ENCODE measurements at regions not wholly inside any gene's neighbourhood (a gene's known extent, or its start where the extent isn't known, plus 50 kb on each side); places are given as distances from the start of the nearest gene placed in this dataset.
"Not testable (repeated sequence)": the region's sequence is repeated elsewhere in the genome, so short reads cannot be mapped to it uniquely, and the experiment has no call there.

DNA sequence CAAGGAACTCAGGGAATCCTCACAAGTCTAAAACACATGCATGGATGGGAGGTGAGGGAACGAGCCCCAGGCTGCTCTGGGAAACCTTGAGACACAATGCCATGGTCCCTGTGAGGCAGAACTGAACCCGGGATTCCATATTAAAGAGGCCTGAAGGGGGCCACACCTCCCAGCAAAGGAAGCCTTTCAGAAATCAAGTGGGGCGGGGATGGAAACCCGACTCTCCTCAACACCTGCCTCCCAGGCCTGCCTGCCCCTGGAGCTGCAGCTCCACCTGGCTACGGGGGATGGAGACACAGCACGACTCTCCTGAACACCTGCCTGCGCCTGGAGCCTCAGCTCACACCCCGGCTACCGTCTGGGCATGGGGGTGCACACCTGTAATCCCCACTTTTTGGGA is 77.8 kb upstream of the LPCAT1 start:
- not testable (repeated sequence) for H3K4me3 ChIP-seq (ENCODE audit: low read depth, low read length); DNase-seq (ENCODE audit: low read depth)

GRCh38 chr5:1598950-1599737 is 75.4 kb upstream of the LPCAT1 start:
- not testable (repeated sequence) for H3K4me3 ChIP-seq (ENCODE audit: low read depth, low read length); DNase-seq (ENCODE audit: low read depth)

More for the DNA sequence above, 77.8 kb upstream of the LPCAT1 start:
- TF ChIP-seq, protein P1, sequence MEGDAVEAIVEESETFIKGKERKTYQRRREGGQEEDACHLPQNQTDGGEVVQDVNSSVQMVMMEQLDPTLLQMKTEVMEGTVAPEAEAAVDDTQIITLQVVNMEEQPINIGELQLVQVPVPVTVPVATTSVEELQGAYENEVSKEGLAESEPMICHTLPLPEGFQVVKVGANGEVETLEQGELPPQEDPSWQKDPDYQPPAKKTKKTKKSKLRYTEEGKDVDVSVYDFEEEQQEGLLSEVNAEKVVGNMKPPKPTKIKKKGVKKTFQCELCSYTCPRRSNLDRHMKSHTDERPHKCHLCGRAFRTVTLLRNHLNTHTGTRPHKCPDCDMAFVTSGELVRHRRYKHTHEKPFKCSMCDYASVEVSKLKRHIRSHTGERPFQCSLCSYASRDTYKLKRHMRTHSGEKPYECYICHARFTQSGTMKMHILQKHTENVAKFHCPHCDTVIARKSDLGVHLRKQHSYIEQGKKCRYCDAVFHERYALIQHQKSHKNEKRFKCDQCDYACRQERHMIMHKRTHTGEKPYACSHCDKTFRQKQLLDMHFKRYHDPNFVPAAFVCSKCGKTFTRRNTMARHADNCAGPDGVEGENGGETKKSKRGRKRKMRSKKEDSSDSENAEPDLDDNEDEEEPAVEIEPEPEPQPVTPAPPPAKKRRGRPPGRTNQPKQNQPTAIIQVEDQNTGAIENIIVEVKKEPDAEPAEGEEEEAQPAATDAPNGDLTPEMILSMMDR (IDR thresholded peaks at IDR 0.05; ENCODE audit: control insufficient read depth, extremely low read depth, insufficient read depth), result peak; percentile 25

DNA sequence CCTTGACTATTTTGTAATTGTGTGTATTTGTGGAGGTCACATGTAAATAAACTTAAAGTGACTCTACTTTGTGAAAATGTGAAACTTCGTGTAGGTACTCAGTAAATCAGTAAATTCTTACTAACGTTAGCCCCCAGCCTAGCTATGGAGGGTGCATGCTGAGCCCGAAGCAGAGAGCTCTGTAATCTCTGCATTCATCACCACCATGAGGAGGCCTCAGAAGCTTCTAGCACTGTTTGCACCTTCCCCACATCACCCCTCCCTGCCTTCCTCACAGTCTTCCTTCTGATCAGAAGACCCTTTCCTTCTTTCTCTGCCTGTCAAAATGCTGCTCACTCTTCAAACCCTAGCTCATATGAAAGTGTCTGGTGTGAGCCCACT is 73.3 kb upstream of the LPCAT1 start:
- DNase-seq (ENCODE audit: low read depth), result not testable (repeated sequence)
- H3K4me3 ChIP-seq (ENCODE audit: low read depth, low read length), result peak overlapping the region; percentile 40

DNA sequence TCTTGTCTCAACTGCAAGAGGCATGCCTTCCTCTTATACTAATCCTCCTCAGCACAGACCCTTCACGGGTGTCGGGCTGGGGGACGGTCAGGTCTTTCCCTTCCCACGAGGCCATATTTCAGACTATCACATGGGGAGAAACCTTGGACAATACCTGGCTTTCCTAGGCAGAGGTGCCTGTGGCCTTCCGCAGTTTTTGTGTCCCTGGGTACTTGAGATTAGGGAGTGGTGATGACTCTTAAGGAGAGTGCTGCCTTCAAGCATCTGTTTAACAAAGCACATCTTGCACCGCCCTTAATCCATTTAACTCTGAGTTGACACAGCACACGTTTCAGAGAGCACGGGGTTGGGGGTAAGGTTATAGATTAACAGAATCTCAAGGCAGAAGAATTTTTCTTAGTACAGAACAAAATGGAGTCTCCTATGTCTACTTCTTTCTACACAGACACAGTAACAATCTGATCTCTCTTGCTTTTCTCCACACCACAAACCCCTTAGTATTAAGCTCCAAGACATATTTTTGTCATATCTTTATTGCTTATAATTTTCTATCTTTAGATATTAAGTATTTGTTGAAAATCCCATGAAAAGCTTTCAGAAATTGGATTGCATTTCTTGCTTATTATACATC is 72.8 kb upstream of the LPCAT1 start:
- DNase-seq (ENCODE audit: low read depth), result not testable (repeated sequence)
- peak overlapping the region; percentile 40 for H3K4me3 ChIP-seq (ENCODE audit: low read depth, low read length)

DNA sequence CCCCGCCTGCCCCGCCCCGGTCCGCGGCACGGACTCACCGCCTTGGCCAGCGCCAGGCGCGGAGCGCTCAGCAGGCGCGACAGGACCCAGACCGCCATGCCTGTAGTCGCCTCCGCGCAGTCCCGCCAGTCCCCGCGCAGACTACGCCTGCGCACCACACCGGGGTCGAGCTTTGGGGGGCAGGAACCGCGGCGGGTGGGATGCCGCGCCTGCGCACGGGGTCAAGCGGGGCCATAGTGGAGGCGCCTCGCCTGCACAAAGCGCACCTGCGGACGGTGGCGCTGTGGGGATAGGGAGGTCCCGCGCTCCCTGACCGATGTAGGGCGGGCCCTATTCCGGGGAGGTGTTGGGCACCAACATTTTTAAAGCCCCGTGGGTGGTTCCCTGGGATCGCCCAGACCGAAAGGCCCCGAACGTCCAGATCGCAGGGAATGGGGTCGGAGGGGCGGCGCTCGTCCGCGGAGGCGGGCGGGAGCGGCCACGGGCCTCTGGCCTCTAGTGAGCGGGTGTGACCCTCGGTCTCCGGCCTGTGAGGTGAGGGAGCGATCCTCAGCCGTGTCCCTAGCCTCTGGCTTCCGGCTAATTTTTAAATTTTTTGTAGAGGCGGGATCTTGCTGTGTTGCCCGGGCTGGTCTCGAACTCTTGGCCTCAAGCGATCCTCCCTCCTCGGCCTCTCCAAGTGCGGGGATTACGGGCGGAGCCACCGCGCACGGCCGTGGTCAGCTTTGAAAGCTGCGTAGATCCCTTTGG is 70.8 kb upstream of the LPCAT1 start:
- TF ChIP-seq, protein P1 (IDR thresholded peaks at IDR 0.05; ENCODE audit: control insufficient read depth, extremely low read depth, insufficient read depth), result 0 out of 2 replicates have a peak, but pooled peaks have one; percentile 16
- H3K4me3 ChIP-seq (ENCODE audit: low read depth, low read length), result peak overlapping the region; percentile 25
- no peak for DNase-seq (ENCODE audit: low read depth)

GRCh38 chr5:1593903-1594356 is 70.2 kb upstream of the LPCAT1 start:
- no peak overlapping the region for H3K4me3 ChIP-seq (ENCODE audit: low read depth, low read length)
- DNase-seq (ENCODE audit: low read depth), result no peak
- TF ChIP-seq, protein P1 (IDR thresholded peaks at IDR 0.05; ENCODE audit: control insufficient read depth, extremely low read depth, insufficient read depth), result no peak

DNA sequence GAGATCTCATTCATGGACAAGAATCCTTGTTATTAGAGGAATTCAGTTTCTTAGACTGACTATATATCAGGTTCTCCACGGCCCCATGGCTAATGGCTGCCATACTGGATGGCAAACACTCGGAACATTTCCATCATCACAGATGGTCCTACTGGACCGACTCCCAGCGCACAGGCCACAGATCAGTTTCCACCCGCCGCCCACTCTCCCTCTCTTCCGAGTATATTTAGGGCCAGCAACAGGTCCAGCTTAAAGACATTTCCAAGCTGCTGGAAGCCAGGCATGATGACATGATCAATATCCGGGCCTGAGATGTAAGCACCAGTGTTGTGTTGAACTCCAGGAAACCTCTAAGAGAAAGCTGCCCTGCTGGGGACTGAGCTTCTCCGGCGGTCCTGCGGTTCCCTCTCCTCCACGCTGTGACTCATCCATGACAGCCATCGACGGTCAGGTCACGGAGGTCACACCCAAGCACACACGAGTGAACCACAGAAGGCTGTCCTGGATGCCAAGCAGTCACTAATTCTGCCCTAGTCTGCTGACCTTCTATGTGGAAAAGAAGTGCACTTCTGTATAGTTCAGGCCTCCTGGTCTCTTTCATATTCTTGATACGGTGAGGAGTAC is 64.4 kb upstream of the LPCAT1 start:
- DNase-seq (ENCODE audit: low read depth); H3K4me3 ChIP-seq (ENCODE audit: low read depth, low read length): not testable (repeated sequence)

GRCh38 chr5:1583081-1583875 is 59.5 kb upstream of the LPCAT1 start:
- not testable (repeated sequence) for DNase-seq (ENCODE audit: low read depth); H3K4me3 ChIP-seq (ENCODE audit: low read depth, low read length)

GRCh38 chr5:1579389-1579788 is 55.6 kb upstream of the LPCAT1 start:
- not testable (repeated sequence) for H3K4me3 ChIP-seq (ENCODE audit: low read depth, low read length); DNase-seq (ENCODE audit: low read depth)

DNA sequence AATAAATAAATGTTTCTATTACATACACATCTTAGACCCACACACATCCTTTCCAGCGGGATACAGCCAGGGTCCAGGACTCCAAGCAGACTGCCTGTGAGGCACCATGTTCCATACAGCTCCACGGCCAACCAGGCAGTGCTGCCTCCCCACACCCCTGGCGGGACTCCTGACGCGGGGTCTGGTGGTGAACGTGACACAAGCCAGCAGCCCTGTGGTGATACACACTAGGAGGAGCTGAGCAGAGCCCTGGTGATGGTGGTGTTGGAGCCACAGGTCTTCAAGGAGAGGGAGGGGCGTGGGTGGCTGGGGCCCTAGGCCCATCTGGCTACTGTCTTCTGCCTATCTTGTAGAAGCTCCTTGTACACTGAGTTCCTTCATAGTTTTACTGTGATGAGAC is 53.1 kb upstream of the LPCAT1 start:
- DNase-seq (ENCODE audit: low read depth); H3K4me3 ChIP-seq (ENCODE audit: low read depth, low read length): not testable (repeated sequence)

- DNase-seq (ENCODE audit: low read depth); H3K4me3 ChIP-seq (ENCODE audit: low read depth, low read length): not testable (repeated sequence)
Observed at GRCh38 chr5:1575991-1576714, 52.4 kb upstream of the LPCAT1 start.

DNA sequence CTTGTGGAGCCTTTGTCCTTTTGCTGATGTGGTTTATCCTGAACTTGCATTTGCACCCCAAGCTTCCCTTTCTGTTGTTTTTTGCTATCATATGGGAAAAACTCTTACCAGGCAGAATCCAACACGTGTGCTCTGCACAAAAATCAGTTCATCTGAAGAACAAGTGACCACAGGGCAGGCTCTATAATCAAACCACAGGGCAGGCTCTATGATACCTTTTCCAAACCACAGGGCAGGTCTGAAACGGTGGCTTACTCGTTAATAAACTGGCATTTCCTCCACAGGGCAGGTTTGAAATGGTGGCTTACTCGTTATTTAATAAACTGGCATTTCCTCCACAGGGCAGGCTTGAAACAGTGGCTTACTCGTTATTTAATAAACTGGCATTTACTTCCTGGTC is 51.7 kb upstream of the LPCAT1 start:
- not testable (repeated sequence) for DNase-seq (ENCODE audit: low read depth); H3K4me3 ChIP-seq (ENCODE audit: low read depth, low read length)

DNA sequence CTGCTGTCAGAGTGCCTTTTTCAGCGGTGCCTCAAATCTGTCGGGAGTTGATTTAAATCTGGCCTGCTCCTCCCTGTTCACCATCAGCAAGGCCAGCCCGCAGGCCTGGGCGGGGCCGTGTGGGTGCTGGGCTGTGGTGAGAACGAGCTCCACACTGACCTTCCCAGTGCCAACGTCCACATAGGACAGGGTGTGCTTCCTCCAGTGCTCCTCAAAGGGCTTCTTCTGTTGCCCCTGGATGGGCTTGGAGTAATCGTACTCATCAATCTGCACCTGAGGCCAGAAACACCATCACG is 50.2 kb upstream of the LPCAT1 start:
- H3K4me3 ChIP-seq (ENCODE audit: low read depth, low read length); DNase-seq (ENCODE audit: low read depth): not testable (repeated sequence)

Measured in LNCaP clone FGC (cell line).